H1 (cell line): ENCODE measurements at regions not wholly inside any gene's neighbourhood (a gene's known extent, or its start where the extent isn't known, plus 50 kb on each side); places are given as distances from the start of the nearest gene placed in this dataset.

Experiments
- CTCF ChIA-PET: fragments of 300-600 bp; sonication (Branson Sonifier 250); formaldehyde crosslinking; loops from one replicate; lab custom pipeline; 2021; ENCODE audit not compliant: partially characterized antibody; lab: Charles Lee
- POLR2A ChIA-PET: fragments of 300-600 bp; sonication (Branson Sonifier 250); formaldehyde crosslinking; loops from one replicate; lab custom pipeline; 2021; ENCODE audit warnings: inconsistent platforms; ENCODE audit not compliant: partially characterized antibody; lab: Charles Lee
- DNase-seq, 2 experiments: peaks; one replicate each; pipeline versions ENCODE4 v3.0.0 to v3.0.0-alpha.2; 2010 to 2022; ENCODE audit warnings: low spot score in 2 of 2, low read depth in 1 of 2, mixed read lengths in 1 of 2
- FAIRE-seq: peaks from 2 replicates; lab custom pipeline; 2011; peaks lifted over from hg19 to GRCh38; lab: Jason Lieb, UNC
- H2AFZ ChIP-seq: 2 replicates; pipeline ENCODE4 v1.8.1; 2012; ENCODE audit warnings: low read length, inconsistent platforms
- H2AK5ac ChIP-seq: 2 replicates; pipeline ENCODE4 v1.6.1; 2013; ENCODE audit warnings: low read depth, low read length
- H2BK120ac ChIP-seq: replicated peaks from 2 replicates; pipeline ENCODE3; 2013; ENCODE audit warnings: low read depth, low read length, inconsistent platforms
- H2BK12ac ChIP-seq: 2 replicates; pipeline ENCODE4 v1.6.1; 2013; ENCODE audit warnings: low read depth, low read length
- H2BK15ac ChIP-seq: 2 replicates; pipeline ENCODE4 v1.6.1; 2013; ENCODE audit warnings: low read length
- H2BK20ac ChIP-seq: 2 replicates; pipeline ENCODE4 v1.6.1; 2013; ENCODE audit warnings: low read length
- H2BK5ac ChIP-seq: 2 replicates; pipeline ENCODE4 v1.6.1; 2013; ENCODE audit warnings: low read depth, low read length
- H3K14ac ChIP-seq: 2 replicates; pipeline ENCODE4 v1.6.1; 2013; ENCODE audit warnings: inconsistent platforms; ENCODE audit not compliant: insufficient read length
- H3K18ac ChIP-seq: 2 replicates; pipeline ENCODE4 v1.6.1; 2013; ENCODE audit warnings: low read length; ENCODE audit errors: extremely low read depth
- H3K23ac ChIP-seq: 2 replicates; pipeline ENCODE4 v1.6.1; 2013; ENCODE audit warnings: inconsistent platforms; ENCODE audit not compliant: insufficient read length
- H3K23me2 ChIP-seq: 2 replicates; pipeline ENCODE4 v1.6.1; 2013; ENCODE audit warnings: low read depth, low read length
- H3K27ac ChIP-seq: 2 replicates; pipeline ENCODE4 v1.6.1; 2011; ENCODE audit warnings: low read depth, low read length, inconsistent platforms
- H3K27me3 ChIP-seq, 4 experiments: replicated peaks in 1 of 4; 1 replicate in 1 of 4; 2 replicates in 3 of 4; pipeline versions ENCODE4 v1.6.1 to v1.8.1; 2011 to 2013; ENCODE audit warnings: low read length in 3 of 4, mild to moderate bottlenecking in 3 of 4, inconsistent platforms in 2 of 4, mixed read lengths in 2 of 4, moderate library complexity in 1 of 4; ENCODE audit not compliant: control insufficient read depth in 3 of 4, insufficient read depth in 3 of 4; ENCODE audit errors: extremely low read depth in 1 of 4
- H3K36me3 ChIP-seq, 4 experiments: 2 replicates each; pipeline versions ENCODE4 v1.6.1 to v1.8.1; 2011 to 2013; ENCODE audit warnings: mild to moderate bottlenecking in 4 of 4, low read length in 3 of 4, moderate library complexity in 2 of 4, control low read depth in 1 of 4, inconsistent platforms in 1 of 4; ENCODE audit not compliant: insufficient read depth in 4 of 4, control insufficient read depth in 2 of 4
- H3K4ac ChIP-seq: replicated peaks from 2 replicates; pipeline ENCODE3; 2013; ENCODE audit warnings: low read length, low read depth, mixed read lengths, inconsistent platforms; ENCODE audit not compliant: insufficient read length
- H3K4me1 ChIP-seq, 4 experiments: replicated peaks in 1 of 4; 1 replicate in 1 of 4; 2 replicates in 3 of 4; pipeline versions ENCODE4 v1.6.1 to v1.8.1; 2011 to 2013; ENCODE audit warnings: low read length in 3 of 4, inconsistent platforms in 2 of 4, mixed read lengths in 1 of 4; ENCODE audit not compliant: insufficient read depth in 4 of 4, control insufficient read depth in 3 of 4
- H3K4me2 ChIP-seq, 2 experiments: 2 replicates each; pipeline versions ENCODE4 v1.6.1 to v1.8.1; 2011 to 2013; ENCODE audit warnings: low read depth in 2 of 2, low read length in 2 of 2, control low read depth in 1 of 2, inconsistent platforms in 1 of 2, mild to moderate bottlenecking in 1 of 2; ENCODE audit not compliant: insufficient read depth in 1 of 2
- H3K4me3 ChIP-seq, 4 experiments: fragments of 200-600, 300-600 bp in 1 of 4; sonication (generic), shearing (Covaris generic), sonication (Bioruptor Twin) in 1 of 4; 2 replicates each; pipeline versions ENCODE4 v1.5.1 to v1.8.1; 2011 to 2016; ENCODE audit warnings: low read length in 4 of 4, low read depth in 3 of 4, control low read depth in 2 of 4, inconsistent platforms in 2 of 4, mild to moderate bottlenecking in 2 of 4, mixed read lengths in 1 of 4, moderate library complexity in 1 of 4; ENCODE audit not compliant: insufficient read depth in 2 of 4; ENCODE audit errors: extremely low read depth in 1 of 4
- H3K56ac ChIP-seq: replicated peaks from 2 replicates; pipeline ENCODE3; 2013; ENCODE audit warnings: low read depth, mild to moderate bottlenecking, mixed read lengths, low read length, inconsistent platforms; ENCODE audit not compliant: insufficient read length
- H3K79me1 ChIP-seq: 2 replicates; pipeline ENCODE4 v1.6.1; 2013; ENCODE audit warnings: low read depth, low read length, control low read depth
- H3K79me2 ChIP-seq, 2 experiments: 2 replicates each; pipeline versions ENCODE4 v1.6.1 to v1.8.1; 2012 to 2013; ENCODE audit warnings: low read length in 2 of 2, mild to moderate bottlenecking in 2 of 2, inconsistent platforms in 1 of 2; ENCODE audit not compliant: insufficient read depth in 2 of 2, control insufficient read depth in 1 of 2
- H3K9ac ChIP-seq, 4 experiments: replicated peaks in 1 of 4; 1 replicate in 1 of 4; 2 replicates in 3 of 4; pipeline versions ENCODE4 v1.6.1 to v1.8.1; 2011 to 2013; ENCODE audit warnings: low read depth in 3 of 4, low read length in 3 of 4, control low read depth in 2 of 4, mild to moderate bottlenecking in 2 of 4, moderate library complexity in 2 of 4, inconsistent platforms in 1 of 4; ENCODE audit errors: extremely low read depth in 1 of 4
- H3K9me3 ChIP-seq, 2 experiments: 2 replicates each; pipeline versions ENCODE4 v1.6.1 to v1.8.1; 2012 to 2013; ENCODE audit warnings: mild to moderate bottlenecking in 2 of 2, moderate library complexity in 2 of 2, control low read depth in 1 of 2, inconsistent platforms in 1 of 2, low read depth in 1 of 2, low read length in 1 of 2, mixed read lengths in 1 of 2; ENCODE audit not compliant: insufficient read depth in 2 of 2
- H4K20me1 ChIP-seq, 2 experiments: replicated peaks in 1 of 2; 2 replicates each; pipeline versions ENCODE3 to v1.8.1; 2011 to 2013; ENCODE audit warnings: inconsistent platforms in 2 of 2, low read length in 2 of 2, mild to moderate bottlenecking in 1 of 2; ENCODE audit not compliant: insufficient read depth in 2 of 2, control insufficient read depth in 1 of 2
- H4K5ac ChIP-seq: 2 replicates; pipeline ENCODE4 v1.6.1; 2013; ENCODE audit warnings: low read length, low read depth, mixed read lengths, inconsistent platforms; ENCODE audit not compliant: insufficient read length
- H4K8ac ChIP-seq: 2 replicates; pipeline ENCODE4 v1.8.0; 2013; ENCODE audit warnings: mild to moderate bottlenecking, moderate library complexity, low read length, inconsistent platforms; ENCODE audit not compliant: insufficient read depth; ENCODE audit errors: extremely low read depth
- H4K91ac ChIP-seq: replicated peaks from 2 replicates; pipeline ENCODE3; 2013; ENCODE audit warnings: low read length, mixed read lengths, inconsistent platforms; ENCODE audit not compliant: insufficient read length
- NANOG ChIP-seq: IDR thresholded peaks from 2 replicates; pipeline ENCODE4 v1.6.1; 2011; ENCODE audit warnings: low read length, low read depth, mild to moderate bottlenecking, inconsistent platforms; ENCODE audit not compliant: insufficient read depth, poor library complexity, severe bottlenecking
- TAF1 ChIP-seq: IDR thresholded peaks from 2 replicates; pipeline ENCODE4 v1.6.1; 2011; ENCODE audit warnings: mild to moderate bottlenecking, low read depth, low read length
- WGBS, 2 experiments: shearing (Covaris generic) in 1 of 2; methylation state at CpG; one replicate each; pipeline versions ENCODE4 v1.1.6 to v1.1.7; 2013 to 2015; ENCODE audit warnings: low lambda C conversion rate in 2 of 2, mixed read lengths in 2 of 2, inconsistent platforms in 1 of 2, low coverage in 1 of 2, missing lambda C conversion rate in 1 of 2; ENCODE audit not compliant: insufficient replicate concordance in 2 of 2, insufficient coverage in 1 of 2, insufficient read length in 1 of 2; ENCODE audit errors: extremely low coverage in 1 of 2, missing lambda C conversion rate in 1 of 2; 5-methylcytosine and 5-hydroxymethylcytosine counted together

- H3K14ac ChIP-seq, result no peak overlapping the region
- no peak overlapping the region for H3K9ac ChIP-seq
- ChIA-PET CTCF (interaction anchor here (0.6 to 2.3 kb wide), 7 partner anchors 9 to 149 kb away, joined by 3 to 9 read pairs (median 5); no protein-coding TSS in a partner anchor), POLR2A (no interaction called here)
- no peak overlapping the region for H3K4me3 ChIP-seq
- H2AK5ac ChIP-seq, result no peak overlapping the region
- no peak overlapping the region for H2BK120ac ChIP-seq
- H2BK5ac ChIP-seq, result no peak overlapping the region
- H3K4me2 ChIP-seq, result no peak overlapping the region
- no peak overlapping the region for H3K23ac ChIP-seq
- H2BK15ac ChIP-seq, result no peak overlapping the region
- peaks cover 0 to 11% (median 3%) of the 10 kb centered on the region in 4 experiments; a peak in 3 of 7 replicates for H3K4me1 ChIP-seq
- FAIRE-seq (no peak), DNase-seq (no peak)
- H3K79me2 ChIP-seq, result no peaks in the 10 kb centered on the region
- no peak overlapping the region for H2BK12ac ChIP-seq
- H3K56ac ChIP-seq, result no peak overlapping the region
- no peak overlapping the region for H4K91ac ChIP-seq
- no peaks in the 10 kb centered on the region for H3K27me3 ChIP-seq
- no peaks in the 10 kb centered on the region for H3K36me3 ChIP-seq
- H3K27ac ChIP-seq, result no peak overlapping the region
- no peak overlapping the region for H2AFZ ChIP-seq
- no peak overlapping the region for H2BK20ac ChIP-seq
- no peaks in the 10 kb centered on the region for H3K23me2 ChIP-seq
- 84% methylated on average over 5 of the region's 6 CpGs; no CpG with 5 or more reads in 1 of the 2 experiments for WGBS, 2 experiments
- no peaks in the 10 kb centered on the region for H3K79me1 ChIP-seq
- H4K5ac ChIP-seq, result no peak overlapping the region
- no peaks in the 10 kb centered on the region for H3K9me3 ChIP-seq
- H4K8ac ChIP-seq, result no peak overlapping the region
- no peak overlapping the region for H3K4ac ChIP-seq
- no peaks in the 10 kb centered on the region for H4K20me1 ChIP-seq
- no peak overlapping the region; the same call in 1 of the 2 replicates for H3K18ac ChIP-seq
- TF ChIP-seq TAF1 (no peak), NANOG (no peak)
These were observed 51.7 kb upstream of the RTL6 start for GRCh38 chr22:44549701-44550100.
